Suprapubic skin (tissue), 4 donors: ENCODE measurements at regions not wholly inside any gene's neighbourhood (a gene's known extent, or its start where the extent isn't known, plus 50 kb on each side); places are given as distances from the start of the nearest gene placed in this dataset.

ENCODE experiments used
- DNase-seq, 2 donors: peaks; one replicate each; pipeline ENCODE4 v3.0.0-alpha.2; 2019; ENCODE audit warnings: low spot score in 2 of 2
- H3K27ac ChIP-seq: fragments of 200-600 bp; sonication (generic); one replicate; pipeline ENCODE4 v1.5.1; 2019
- H3K27me3 ChIP-seq: fragments of 200-600 bp; sonication (generic); one replicate; pipeline ENCODE4 v1.5.1; 2019
- H3K36me3 ChIP-seq: fragments of 200-600 bp; sonication (generic); one replicate; pipeline ENCODE4 v1.5.1; 2019
- H3K4me1 ChIP-seq: fragments of 200-600 bp; sonication (generic); one replicate; pipeline ENCODE4 v1.5.1; 2019
- H3K4me3 ChIP-seq: fragments of 200-600 bp; sonication (generic); one replicate; pipeline ENCODE4 v1.5.1; 2019; ENCODE audit warnings: mild to moderate bottlenecking
- H3K9me3 ChIP-seq: fragments of 200-600 bp; sonication (generic); one replicate; pipeline ENCODE4 v1.5.1; 2019
- EP300 ChIP-seq: sonication (generic); formaldehyde crosslinking; IDR thresholded peaks from one replicate; pipeline ENCODE4 v1.6.1; 2017; ENCODE audit warnings: antibody characterized with exemption
- POLR2A ChIP-seq, 2 donors: fragments of 450-650 bp; IDR thresholded peaks; one replicate each; pipeline ENCODE4 v1.6.1; 2017; ENCODE audit warnings: antibody characterized with exemption in 2 of 2, mild to moderate bottlenecking in 2 of 2, moderate library complexity in 2 of 2
- POLR2AphosphoS5 ChIP-seq, 3 donors: sonication (generic); formaldehyde crosslinking; IDR thresholded peaks; one replicate each; pipeline ENCODE4 v1.6.1; 2017; ENCODE audit warnings: antibody characterized with exemption in 3 of 3
- WGBS: methylation state at CpG from one replicate; pipeline ENCODE4 v1.1.5; 2018; 5-methylcytosine and 5-hydroxymethylcytosine counted together
- TF ChIP-seq, protein P1 (sequence below), 2 donors: fragments of 200-600 bp in 1 of 2; fragments of 450-650 bp in 1 of 2; sonication (generic) in 1 of 2; IDR thresholded peaks; one replicate each; pipeline ENCODE4 v1.5.1; 2016 to 2019; ENCODE audit warnings: antibody characterized with exemption in 2 of 2, mild to moderate bottlenecking in 1 of 2, moderate library complexity in 1 of 2

DNA sequence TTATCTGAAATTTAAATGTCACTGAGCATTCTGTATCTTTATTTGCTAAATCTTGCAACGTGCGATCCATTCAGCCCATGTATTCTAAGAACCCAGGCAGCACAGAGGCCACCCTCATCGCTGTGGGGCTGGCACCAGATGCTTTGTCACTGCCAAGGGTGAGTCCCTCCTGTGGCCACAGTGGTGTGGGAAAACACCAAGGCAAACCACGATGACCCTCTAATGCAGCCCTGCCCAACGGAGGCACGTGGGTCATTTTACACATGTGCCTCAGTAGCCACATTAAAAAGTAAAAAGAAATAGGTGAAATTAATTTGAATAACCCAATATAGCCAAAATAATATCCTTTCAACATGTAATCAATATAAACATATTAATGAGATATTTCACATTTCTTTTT lies 221.7 kb downstream of the UNC5CL start:
- H3K27ac ChIP-seq: no peak overlapping the region
- no peak overlapping the region for H3K4me3 ChIP-seq
- no peaks in the 10 kb centered on the region for H3K36me3 ChIP-seq
- TF ChIP-seq, protein P1, sequence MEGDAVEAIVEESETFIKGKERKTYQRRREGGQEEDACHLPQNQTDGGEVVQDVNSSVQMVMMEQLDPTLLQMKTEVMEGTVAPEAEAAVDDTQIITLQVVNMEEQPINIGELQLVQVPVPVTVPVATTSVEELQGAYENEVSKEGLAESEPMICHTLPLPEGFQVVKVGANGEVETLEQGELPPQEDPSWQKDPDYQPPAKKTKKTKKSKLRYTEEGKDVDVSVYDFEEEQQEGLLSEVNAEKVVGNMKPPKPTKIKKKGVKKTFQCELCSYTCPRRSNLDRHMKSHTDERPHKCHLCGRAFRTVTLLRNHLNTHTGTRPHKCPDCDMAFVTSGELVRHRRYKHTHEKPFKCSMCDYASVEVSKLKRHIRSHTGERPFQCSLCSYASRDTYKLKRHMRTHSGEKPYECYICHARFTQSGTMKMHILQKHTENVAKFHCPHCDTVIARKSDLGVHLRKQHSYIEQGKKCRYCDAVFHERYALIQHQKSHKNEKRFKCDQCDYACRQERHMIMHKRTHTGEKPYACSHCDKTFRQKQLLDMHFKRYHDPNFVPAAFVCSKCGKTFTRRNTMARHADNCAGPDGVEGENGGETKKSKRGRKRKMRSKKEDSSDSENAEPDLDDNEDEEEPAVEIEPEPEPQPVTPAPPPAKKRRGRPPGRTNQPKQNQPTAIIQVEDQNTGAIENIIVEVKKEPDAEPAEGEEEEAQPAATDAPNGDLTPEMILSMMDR (IDR thresholded peaks at IDR 0.05): no peak
- no peak for TF ChIP-seq EP300
- TF ChIP-seq POLR2A (IDR thresholded peaks at IDR 0.05): no peak
- no peak for TF ChIP-seq POLR2AphosphoS5 (IDR thresholded peaks at IDR 0.05)
- H3K27me3 ChIP-seq: peaks cover 2% of the 10 kb centered on the region
- H3K9me3 ChIP-seq: no peaks in the 10 kb centered on the region
- WGBS: 86% methylated on average over 6 of the region's 6 CpGs
- no peaks in the 10 kb centered on the region for H3K4me1 ChIP-seq
- DNase-seq: no peak

DNA sequence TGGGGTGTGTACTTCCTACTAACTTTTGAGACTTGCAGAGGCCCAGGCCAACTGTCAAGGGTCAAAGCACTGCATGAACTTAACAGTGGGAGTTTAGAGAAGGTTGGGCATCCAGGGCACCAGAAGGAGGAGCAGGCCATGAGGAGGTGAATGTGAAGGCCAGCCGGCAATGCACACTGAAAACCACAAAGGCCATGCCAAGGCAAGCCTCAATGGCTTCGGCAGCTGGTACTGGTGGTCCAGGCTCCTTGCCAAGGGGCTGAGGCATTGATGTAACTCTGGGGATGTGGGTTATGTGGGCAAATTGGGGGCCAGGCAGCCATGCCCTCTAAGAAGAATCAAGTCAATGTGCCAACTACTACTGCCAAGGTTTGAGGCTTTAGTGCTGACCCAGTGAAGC lies 222.4 kb downstream of the UNC5CL start:
- no peak overlapping the region for H3K4me3 ChIP-seq
- 66% methylated on average over 2 of the region's 2 CpGs for WGBS
- H3K27me3 ChIP-seq: peaks cover 2% of the 10 kb centered on the region
- no peaks in the 10 kb centered on the region for H3K36me3 ChIP-seq
- H3K4me1 ChIP-seq: no peaks in the 10 kb centered on the region
- no peak for DNase-seq
- no peak overlapping the region for H3K27ac ChIP-seq
- no peak for TF ChIP-seq POLR2AphosphoS5 (IDR thresholded peaks at IDR 0.05)
- no peaks in the 10 kb centered on the region for H3K9me3 ChIP-seq

GRCh38 chr6:40815731-40816130 lies 223.3 kb downstream of the UNC5CL start:
- TF ChIP-seq, protein P1 (IDR thresholded peaks at IDR 0.05): no peak
- TF ChIP-seq POLR2AphosphoS5 (IDR thresholded peaks at IDR 0.05) (no peak), EP300 (no peak), POLR2A (IDR thresholded peaks at IDR 0.05) (no peak)
- no peaks in the 10 kb centered on the region for H3K4me1 ChIP-seq
- H3K27me3 ChIP-seq: peaks cover 2% of the 10 kb centered on the region
- DNase-seq: no peak
- no peaks in the 10 kb centered on the region for H3K9me3 ChIP-seq
- no peak overlapping the region for H3K4me3 ChIP-seq
- no peak overlapping the region for H3K27ac ChIP-seq
- WGBS: 93% methylated on average over 11 of the region's 12 CpGs
- no peaks in the 10 kb centered on the region for H3K36me3 ChIP-seq

GRCh38 chr6:40810171-40810570 lies 223.0 kb upstream of the LRFN2 start:
- Histone ChIP-seq H3K9me3 (no peaks in the 10 kb centered on the region), H3K36me3 (no peaks in the 10 kb centered on the region), H3K4me3 (no peak overlapping the region), H3K27ac (no peak overlapping the region), H3K4me1 (no peaks in the 10 kb centered on the region), H3K27me3 (no peaks in the 10 kb centered on the region)
- TF ChIP-seq POLR2AphosphoS5 (IDR thresholded peaks at IDR 0.05) (no peak), EP300 (no peak), POLR2A (IDR thresholded peaks at IDR 0.05) (no peak)
- TF ChIP-seq, protein P1 (IDR thresholded peaks at IDR 0.05): no peak
- no peak for DNase-seq

GRCh38 chr6:40809627-40810026 lies 222.5 kb upstream of the LRFN2 start:
- Histone ChIP-seq H3K27ac (no peak overlapping the region), H3K4me3 (no peak overlapping the region), H3K9me3 (no peaks in the 10 kb centered on the region), H3K4me1 (no peaks in the 10 kb centered on the region), H3K27me3 (no peaks in the 10 kb centered on the region), H3K36me3 (no peaks in the 10 kb centered on the region)
- TF ChIP-seq POLR2A (IDR thresholded peaks at IDR 0.05) (no peak), EP300 (no peak), POLR2AphosphoS5 (IDR thresholded peaks at IDR 0.05) (no peak)
- TF ChIP-seq, protein P1 (IDR thresholded peaks at IDR 0.05): no peak
- DNase-seq: no peak
- 93% methylated on average over 1 of the region's 1 CpG for WGBS

DNA sequence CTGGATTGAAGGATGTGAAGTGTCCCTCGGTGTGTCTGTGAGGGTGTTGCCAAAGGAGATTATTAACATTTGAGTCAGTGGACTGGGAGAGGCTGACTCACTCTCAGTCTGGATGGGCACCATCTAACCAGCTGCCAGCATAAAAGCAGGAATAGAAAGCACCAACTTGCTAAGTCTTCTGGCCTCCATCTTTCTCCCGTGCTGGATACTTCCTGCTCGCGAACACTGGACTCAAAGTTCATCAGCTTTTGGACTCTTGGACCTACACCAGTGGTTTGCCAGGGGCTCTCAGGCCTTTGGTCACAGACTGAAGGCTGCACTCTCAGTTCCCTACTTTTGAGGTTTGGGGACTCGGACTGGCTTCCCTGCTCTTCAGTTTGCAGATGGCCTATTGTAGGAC lies 220.3 kb upstream of the LRFN2 start:
- Histone ChIP-seq H3K36me3 (no peaks in the 10 kb centered on the region), H3K27me3 (no peaks in the 10 kb centered on the region), H3K4me1 (no peaks in the 10 kb centered on the region), H3K9me3 (no peaks in the 10 kb centered on the region), H3K27ac (no peak overlapping the region), H3K4me3 (no peak overlapping the region)
- TF ChIP-seq, protein P1 (IDR thresholded peaks at IDR 0.05): no peak
- no peak for TF ChIP-seq EP300
- TF ChIP-seq POLR2AphosphoS5 (IDR thresholded peaks at IDR 0.05): no peak
- no peak for TF ChIP-seq POLR2A (IDR thresholded peaks at IDR 0.05)
- WGBS: 89% methylated on average over 5 of the region's 5 CpGs
- DNase-seq: peak in 1 of 2 donors; percentile 16
